HG03354 (cell line): ENCODE measurements at regions not wholly inside any gene's neighbourhood (a gene's known extent, or its start where the extent isn't known, plus 50 kb on each side); places are given as distances from the start of the nearest gene placed in this dataset.
A peak's percentile ranks its signal among the peaks of the same experiment; 100 is the strongest.
"Not testable (repeated sequence)": the region's sequence is repeated elsewhere in the genome, so short reads cannot be mapped to it uniquely, and the experiment has no call there.

Experiments
- ATAC-seq: cut with Tn5 transposase; IDR thresholded peaks from one replicate; pipeline ENCODE4 v1.9.1; 2021; ENCODE audit warnings: mild to moderate bottlenecking; ENCODE audit not compliant: unreplicated experiment, poor library complexity, severe bottlenecking

- no peak for ATAC-seq
Observed at GRCh38 chr13:50627111-50627510, 216.4 kb downstream of the DLEU7 start.

- ATAC-seq, result not testable (repeated sequence)
Observed at GRCh38 chr13:50628512-50628911, 215.0 kb downstream of the DLEU7 start.

GRCh38 chr13:50629497-50629896 is 214.0 kb downstream of the DLEU7 start:
- no peak for ATAC-seq

- no peak for ATAC-seq
Observed at GRCh38 chr13:50629966-50630365, 213.5 kb downstream of the DLEU7 start.

GRCh38 chr13:50631041-50631440 is 212.5 kb downstream of the DLEU7 start:
- ATAC-seq, result no peak

- no peak for ATAC-seq
Observed at GRCh38 chr13:50634339-50634738, 209.2 kb downstream of the DLEU7 start.

DNA sequence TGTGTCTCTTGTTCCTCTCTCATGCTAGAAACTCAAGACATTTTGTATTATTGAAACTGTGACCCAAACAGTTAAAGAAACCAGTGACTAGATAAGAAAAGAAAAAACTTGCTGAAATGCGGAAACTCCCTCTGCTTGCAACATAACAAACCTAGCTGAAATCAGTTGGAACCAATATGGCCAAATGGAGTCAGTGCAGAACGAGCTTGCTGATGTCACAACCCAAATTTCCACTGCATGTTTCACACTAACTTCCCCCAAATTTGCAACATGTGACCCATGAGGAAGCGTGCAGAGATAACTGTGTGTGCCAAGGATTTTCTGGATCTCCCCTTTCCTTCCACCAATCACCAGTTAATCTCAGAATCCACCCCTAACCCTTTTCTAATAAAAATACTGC is 208.0 kb downstream of the DLEU7 start:
- peak; percentile 59 for ATAC-seq

DNA sequence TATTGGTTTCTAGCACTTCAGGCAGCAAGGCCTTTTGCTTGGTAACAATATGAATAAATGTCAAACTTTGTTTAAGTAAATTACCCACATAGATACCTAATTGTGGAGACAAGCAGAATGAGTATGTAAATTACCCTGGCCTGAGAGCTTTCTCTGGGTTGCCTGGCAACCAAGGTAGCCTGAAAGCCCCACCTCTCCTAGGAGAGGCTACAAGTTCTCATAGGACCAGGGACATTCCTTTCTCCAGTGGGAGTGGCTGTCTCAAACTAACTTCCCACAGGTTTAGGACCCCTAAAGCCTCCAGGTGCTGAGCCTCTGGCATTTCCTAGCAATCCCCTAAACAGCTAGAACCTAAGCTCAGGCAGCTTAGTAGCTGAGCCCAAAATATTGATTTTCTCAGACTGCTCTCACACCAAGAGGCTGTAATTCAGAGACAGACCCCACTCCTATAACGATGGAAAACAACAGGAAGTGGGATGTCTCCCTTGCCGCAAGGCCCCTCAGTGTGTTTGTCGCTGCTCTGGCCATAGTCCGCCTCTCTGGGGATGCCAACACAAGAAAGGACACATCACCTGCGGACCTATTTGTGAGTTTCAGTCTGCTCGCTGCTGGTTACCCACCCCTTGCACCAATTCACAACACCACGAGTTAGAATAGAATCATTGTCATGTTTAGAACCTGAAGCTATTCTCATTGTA is 207.3 kb downstream of the DLEU7 start:
- peak; percentile 84 for ATAC-seq

DNA sequence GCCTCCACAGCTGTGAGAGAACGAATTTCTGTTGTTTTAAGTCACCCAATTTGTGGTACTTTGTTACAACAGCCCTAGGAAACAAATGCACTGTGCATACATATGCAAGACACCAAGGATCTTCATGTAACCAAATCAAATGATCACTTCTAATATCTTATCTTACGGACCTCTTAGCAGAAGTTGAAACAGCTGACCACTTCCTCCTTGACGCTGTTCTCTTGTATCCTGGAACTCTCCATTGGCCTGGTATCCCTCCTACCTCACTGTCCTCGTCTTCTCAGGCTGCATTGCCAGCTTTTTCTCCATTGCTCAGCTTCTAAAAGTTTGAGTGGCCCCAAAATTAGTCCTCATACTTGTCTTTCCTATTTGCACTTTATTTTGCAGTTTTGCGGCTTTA is 200.4 kb downstream of the DLEU7 start:
- no peak for ATAC-seq

DNA sequence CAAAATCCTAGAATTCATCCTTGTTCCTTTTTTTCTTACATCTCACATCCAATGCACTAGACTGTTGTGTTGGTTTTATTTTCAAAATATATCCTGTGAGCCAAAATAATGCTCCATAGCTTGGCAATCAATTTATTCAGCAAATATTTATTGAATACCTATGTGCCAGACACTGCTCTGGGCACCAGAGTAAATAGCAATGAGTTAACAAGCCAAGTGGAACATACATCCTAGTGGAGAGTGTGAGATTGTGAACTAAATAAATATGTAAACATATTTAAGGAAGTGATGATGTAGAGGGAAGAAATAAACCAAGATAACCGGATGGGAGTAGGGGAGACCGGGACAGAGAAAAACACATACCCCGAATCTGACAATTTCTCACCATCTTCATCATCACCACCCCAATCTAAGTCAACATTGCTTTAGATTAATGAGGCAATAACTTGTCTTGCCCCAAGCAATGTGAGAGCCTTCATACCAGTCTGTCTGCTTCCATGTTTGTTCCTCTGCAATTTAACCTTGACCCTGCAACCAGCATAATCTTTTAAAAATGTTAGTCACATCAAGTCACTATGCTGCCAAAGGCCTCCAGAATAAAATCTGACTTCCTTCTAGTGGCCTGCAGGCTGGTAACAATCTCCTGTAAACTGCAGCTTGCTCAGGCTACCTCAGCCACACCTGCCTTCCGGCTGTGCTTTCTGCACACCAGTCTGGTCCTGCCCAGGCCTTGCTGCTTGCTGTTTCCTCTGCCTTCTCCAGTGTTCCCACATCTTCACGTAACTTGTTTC is 199.2 kb downstream of the DLEU7 start:
- ATAC-seq, result no peak

DNA sequence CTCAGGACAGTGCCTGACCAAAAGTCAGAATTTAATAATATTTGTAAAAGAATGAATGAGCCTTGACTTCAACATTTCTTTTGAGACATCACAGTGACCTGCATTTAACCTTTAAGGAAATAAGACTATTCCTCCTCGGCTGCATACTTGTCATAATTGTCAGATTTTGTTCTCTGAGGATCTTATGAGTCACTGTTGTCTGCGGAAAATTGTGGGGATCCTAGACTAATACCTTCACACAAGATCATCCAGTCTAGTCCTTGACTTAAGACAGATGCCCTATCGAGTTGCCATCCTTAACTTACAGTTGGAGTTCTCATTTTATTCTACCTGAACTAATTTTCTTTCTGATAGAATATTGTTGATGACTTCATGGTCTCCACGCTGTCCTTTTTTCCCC is 198.4 kb downstream of the DLEU7 start:
- ATAC-seq, result no peak

GRCh38 chr13:50646070-50646469 is 197.4 kb downstream of the DLEU7 start:
- ATAC-seq, result no peak

GRCh38 chr13:50649211-50649610 is 194.3 kb downstream of the DLEU7 start:
- ATAC-seq, result no peak

DNA sequence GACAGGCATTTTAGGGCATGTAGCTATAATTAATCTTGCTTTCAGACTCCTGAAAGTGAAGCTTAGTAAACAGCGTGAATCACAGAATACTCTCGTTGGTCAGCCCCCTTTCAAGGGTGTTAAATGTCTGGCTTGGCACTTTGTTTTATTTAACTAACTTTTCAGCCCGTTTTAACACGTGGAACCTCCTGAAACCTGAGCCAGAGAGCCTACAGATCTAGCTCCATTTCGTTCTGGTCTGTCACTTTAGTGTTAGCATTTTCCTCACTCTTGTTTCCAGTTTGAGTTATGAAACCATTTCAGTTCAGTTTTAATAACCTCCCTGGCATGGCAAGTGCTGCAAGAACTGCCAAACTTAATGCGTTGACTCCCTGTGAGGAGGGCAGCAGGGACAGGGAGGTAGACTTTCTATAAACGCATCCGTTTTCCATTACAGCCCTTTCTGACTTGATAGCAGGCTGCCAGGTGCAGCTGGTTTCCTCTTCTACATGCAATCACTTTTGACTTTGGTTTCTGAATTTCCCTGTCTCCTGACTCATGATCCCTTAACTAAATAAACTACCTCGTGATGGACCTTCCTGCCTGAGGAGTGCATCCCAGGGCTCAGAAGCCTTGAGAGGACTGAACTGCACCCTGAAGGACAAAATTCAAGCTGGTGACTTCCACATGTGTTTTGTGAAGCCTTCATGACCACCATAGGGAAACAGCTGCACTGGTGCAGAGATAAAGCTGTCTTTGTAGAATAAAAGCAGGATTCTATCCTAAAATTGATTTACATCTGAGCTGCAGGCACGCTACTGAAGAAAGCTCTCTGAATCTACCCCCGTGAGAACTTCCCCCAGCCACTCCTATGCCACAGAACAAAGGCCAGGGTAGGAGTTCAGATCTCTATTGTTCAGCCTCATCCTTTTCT is 192.6 kb downstream of the DLEU7 start:
- ATAC-seq, result no peak

DNA sequence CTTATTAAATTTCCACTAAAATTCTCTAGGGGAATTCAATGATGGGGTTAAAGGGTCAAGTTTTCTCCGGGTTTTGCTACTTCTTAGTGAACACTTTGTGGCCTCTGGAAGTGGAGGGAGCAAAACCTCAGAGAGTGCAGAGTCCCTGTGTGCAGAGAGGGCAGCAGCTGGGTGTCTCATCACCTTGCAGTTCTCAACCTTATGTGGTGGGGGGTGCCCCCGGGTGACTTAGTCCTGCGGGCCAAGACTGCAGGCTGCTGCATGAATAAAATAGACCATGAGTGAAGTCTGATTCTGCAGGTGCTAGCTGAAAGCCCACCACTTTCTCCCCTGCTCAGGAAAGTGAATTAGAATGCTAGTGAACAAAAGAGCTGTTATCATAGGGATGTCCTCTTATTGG is 191.6 kb downstream of the DLEU7 start:
- ATAC-seq, result no peak

DNA sequence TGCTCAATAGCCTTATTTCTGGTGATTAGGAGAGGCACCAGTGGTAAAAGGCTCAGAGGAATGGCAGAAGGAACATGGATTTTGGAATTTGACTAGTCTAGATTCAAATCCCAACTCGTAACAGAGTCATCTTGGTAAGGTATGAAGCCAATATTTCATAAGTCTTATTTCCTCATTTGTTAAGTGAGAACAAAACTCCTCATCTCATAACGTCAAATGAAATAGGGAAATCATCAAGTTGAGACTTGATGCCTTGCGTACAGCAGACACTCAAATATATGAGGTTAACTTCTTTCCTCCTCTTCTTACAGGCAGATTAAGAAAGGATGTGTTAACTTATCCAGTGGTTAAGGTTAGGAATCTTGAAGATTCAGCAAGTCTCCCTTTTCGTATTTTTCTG is 189.2 kb downstream of the DLEU7 start:
- no peak for ATAC-seq

DNA sequence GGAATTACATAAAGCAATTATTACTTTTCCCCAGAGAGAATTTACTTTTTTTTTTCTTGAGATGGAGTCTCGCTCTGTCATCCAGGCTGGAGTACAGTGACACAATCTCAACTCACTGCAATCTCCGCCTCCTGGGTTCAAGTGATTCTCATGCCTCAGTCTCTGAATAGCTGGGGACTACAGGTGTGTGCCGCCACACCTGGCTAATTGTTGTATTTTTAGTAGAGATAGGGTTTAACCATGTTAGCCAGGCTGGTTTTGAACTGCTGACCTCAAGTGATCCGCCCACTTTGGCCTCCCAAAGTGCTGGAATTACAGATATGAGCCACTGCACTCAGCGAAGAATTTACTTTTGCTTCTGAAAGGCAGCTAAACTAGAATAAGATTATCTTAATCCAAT is 181.6 kb downstream of the DLEU7 start:
- not testable (repeated sequence) for ATAC-seq

- no peak for ATAC-seq
Observed at GRCh38 chr13:50664951-50665350, 178.5 kb downstream of the DLEU7 start.

DNA sequence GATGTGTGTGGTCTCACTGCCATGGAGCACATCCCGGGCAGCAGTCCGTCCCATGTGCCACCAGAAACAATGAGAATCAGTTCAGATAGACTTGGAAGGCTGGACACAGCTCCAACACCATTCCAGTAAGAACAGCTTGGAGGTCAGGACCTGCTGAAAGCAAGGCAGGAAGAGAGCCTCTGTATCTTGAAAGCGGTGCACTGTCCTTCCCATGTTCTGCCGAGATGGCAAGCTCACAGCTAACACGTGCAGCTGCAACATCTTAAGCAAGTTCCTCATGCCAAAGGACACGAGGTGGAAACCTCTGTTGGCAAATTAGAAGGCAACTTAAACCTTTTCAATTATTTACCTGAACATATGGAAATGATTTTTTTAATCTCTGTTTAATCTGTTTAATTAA is 175.4 kb downstream of the DLEU7 start:
- ATAC-seq, result no peak

GRCh38 chr13:50668691-50669271 is 174.7 kb downstream of the DLEU7 start:
- ATAC-seq, result no peak
